Endometrial microvascular endothelial cells (primary cell): ENCODE measurements at regions not wholly inside any gene's neighbourhood (a gene's known extent, or its start where the extent isn't known, plus 50 kb on each side); places are given as distances from the start of the nearest gene placed in this dataset.
"Not testable (repeated sequence)": the region's sequence is repeated elsewhere in the genome, so short reads cannot be mapped to it uniquely, and the experiment has no call there.

Experiments
- in situ Hi-C: cut with HindIII; loops from 2 replicates; pipeline ENCODE4 v1.10.0; 2017; ENCODE audit warnings: low sequenced_read_pairs, low pct_unique_long_range_greater_than_20kb; ENCODE audit errors: inconsistent ontology term

DNA sequence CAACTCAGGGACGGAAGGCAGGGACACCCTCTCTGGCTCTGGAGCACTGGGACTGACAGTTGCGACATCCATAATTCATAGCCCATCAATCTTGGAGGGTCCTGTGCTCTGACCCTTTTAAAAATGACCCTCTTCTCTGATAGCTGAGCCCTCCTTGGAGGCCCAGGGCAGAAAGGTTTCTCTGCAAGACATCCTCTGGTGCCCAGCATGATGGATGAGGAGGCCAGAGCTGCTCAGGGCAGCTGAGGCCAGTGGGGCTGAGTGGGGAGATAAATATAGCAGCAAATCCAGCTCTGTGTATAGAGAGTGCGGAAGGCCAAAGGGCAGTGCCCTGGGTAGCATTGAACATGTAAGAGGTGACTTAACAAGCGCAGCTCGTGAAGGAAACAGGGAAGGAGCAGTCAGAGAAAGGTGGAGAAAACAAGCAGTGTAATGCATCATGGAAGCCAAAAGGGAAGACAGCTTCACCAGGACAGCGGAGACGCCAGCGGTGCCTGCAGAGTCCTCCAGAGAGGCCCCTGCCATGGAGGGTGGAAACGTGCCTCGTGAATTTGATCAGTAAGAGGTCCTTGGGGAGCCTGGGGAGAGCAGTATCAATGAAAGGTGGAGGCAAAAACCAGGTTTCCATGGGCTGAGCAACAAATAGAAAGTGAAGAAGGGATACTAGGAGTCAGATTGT, 50.4 kb upstream of the FMOD start:
- in situ Hi-C loops = no loop called here

DNA sequence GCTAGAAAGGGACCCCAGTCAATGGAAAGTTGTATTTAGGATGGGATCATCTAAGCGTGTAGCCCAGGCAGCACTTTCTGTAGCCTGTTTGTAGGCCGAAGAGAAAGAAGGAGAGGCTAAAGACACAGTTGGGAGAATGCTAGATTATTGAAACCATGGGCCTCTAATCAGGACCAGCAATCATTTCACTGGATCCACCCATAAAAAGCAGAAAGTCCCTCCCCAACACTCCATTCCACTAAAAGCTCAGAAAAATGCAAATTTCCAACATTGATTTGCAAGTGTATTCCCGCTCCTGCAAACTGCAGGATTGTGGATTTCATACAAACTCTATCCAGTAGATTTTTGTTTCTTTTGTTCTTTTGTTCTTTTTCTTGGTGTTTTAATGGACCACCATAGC, 51.2 kb upstream of the FMOD start:
- in situ Hi-C loops = no loop called here

DNA sequence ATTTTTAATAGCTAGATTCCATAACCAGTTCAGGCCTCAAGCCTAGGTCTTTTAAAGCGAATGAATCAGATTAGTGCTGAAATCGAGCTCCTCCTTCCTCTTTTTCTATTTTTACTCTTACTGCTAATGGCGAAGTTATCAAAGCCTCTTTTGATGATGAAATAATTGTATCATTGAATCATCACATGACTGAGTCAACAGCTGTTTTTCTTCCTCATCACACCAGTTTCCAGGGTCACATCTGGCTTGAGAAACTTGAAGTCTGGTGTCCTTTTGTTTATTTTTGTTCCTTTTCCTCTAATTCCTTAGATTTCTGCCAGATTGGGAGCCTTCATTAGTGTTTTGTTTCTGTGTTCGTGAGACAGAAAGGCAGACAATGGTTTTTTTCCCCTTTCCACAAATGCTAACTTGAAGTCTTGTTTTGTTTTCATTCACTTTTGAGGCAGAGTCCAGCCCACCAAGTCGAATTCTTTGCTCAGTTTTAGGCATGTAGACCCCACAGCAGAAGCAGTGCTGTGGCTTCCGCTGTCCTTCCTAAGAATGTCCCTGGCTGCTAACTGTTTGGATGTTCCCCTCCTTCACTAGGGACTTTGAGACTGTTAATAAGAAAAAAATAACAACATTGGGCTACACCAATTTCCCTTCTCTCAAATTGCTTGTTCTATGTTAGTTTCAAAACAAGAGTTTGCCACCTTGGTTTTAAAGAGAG, 51.9 kb upstream of the FMOD start:
- in situ Hi-C loops = no loop called here

DNA sequence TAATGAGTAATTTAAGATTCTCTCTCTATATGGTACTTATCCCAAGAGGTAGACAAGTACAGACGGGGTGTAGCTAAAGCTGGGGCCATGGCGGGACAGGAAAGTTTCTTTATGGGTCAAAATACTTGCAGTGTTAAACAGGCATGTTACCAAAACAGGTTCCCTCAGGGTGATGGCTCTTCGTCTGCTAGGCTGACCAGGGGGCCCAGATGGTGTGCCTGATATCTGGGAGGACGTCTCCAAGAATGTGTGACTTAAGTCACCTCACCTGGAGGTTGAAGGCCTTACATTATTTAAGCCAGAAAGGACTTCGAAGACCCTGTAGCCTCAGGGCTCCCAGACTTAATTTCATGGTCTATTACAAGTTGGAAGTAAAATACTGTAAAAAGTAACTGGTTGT, 52.7 kb upstream of the FMOD start:
- in situ Hi-C loops = no loop called here

DNA sequence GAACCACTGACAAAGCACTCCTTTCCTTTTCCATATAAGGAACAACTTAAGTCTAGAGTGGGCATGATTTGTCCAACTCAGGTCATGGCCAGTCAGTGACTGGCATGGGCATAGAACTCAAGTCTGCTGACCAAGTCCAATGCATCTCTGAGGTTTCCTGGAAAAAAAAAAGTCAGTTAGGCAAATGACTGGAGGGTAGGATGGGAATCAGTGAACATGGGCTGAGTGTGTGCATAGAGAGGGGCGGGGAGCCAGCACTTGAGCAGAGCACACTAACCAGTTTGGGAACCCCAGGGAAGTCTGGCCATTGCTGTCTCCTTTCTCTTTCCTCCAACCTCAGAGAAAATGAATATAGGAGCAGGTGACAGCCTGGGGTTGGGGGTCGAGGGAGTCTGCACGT, 53.6 kb upstream of the FMOD start:
- in situ Hi-C loops = no loop called here

DNA sequence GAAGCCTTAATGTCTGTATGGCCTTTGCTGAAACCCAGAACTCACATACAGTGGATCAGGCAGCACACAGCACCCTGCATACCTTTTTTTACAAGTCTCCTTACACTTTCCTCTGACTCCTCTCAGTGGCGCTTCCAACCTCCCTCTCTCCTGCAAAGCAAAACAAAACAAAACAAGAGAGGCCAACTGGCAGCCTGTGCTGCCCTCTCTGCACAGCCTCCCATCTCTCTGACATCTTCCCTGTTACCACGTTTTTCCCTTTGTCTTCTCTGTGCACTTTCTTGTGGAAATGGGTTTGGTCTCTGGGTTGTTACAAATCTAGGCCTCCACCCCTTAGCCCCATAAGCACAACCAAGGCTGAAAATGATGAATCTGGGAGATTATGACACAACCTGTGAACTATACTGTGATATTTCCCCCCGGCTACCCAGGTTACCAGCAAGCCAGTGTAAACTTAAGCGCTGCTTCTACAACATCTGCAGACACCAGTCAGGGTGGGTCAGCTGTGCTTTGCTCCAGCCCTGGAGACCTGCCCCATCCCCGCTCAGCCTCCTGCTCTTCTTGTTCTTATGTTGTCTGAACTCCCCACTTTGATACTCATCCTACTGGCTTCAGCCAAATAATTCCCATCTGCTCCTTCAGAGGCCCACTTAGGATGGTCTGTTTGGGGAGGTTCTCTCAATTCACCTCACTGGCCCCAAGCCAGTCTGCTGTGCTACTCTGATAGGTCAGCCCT, 54.9 kb upstream of the FMOD start:
- in situ Hi-C loops = no loop called here

DNA sequence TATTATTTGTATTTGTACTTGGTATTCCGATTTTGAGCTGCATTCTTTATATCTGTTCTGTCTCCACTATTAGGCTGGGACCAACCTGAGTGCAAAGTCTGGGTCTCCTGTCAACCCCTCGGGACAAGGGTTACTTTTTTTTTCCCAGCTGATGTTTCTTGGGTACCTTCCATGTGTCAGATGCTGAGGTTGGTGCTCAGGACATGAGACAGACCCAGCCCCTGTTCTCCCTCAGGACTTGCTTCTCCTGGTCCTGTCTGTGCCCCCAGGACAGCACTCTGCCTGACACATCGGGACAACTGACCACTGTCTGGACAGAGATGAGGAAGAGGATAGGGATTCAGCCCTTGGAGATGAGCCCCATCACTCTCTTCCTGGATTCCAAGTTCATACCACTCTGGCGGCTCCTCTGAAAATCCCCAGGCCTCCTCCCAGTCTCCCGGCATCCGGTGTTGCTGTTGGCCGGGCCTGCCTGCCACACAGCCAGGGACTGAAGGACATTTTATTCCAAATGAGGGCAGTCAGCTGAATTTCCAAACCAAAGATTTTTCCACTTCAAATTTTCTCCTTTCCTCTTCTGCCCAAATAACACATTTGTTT, 55.6 kb upstream of the FMOD start:
- in situ Hi-C loops = no loop called here

DNA sequence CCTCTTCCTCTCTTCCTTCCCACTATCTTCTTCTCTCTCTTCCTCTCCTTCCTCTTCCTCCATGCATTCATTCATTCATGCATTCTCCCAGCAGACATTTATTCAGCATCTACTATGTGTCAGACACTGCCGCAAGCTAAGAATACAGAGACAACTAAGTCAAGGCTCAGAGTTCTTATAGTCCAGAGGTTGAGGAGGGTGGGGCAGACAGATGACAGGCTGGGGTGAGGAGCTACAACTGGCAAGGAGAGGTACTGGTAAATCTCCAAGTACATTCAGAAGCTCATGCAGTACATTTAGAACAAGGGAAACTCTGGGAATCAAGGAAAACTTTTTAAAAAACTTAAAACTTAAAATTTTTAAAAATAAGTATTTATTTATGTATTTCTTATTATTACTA, 56.4 kb upstream of the FMOD start:
- in situ Hi-C loops = no loop called here

DNA sequence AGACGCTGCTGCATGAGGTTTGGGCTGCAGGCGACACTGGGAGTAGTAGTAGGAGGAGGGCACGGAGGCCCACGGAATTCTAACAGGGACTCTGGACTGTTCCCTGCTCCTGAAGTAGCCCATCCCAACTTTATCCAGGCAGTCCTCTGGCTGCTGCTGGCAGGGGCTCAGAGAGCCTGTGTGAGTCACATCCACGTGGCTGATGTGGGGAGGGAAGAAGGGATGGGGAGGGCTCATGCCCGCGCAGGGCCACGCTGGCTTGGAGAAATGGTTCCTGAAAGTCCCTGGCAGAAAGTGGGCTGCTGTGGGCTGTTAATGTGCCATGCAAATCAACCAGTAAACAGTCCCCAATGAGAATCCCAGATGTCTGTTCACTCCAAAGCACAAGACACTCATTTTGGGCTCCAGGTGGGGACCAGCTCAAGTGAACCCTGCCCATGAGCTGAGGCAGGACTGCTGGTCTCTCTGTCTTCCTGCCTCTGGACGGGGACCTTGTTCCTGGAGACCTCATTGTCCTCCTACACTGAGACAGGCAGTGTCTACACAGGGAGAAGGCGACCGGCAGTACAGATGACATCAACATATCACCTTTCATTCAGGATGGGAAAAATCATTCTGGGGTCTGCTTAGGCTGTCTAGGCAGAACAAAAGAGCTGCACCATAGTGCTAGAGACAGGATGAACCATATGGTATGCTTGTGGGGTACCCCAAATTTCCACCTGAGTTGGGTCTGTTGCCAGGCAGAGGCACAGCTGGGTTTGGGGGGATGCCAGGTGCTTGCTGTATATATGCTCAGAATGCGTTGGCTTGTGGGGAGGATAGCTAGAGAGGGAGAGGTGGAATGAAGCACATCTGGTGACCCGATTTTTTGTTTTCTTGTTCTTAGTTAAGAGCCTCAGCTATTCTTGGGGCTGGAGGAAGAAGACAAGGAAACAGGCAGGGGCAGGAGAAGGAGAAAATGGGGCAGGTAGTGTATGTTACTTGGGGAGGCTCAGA, 57.9 kb upstream of the FMOD start:
- in situ Hi-C loops = no loop called here

DNA sequence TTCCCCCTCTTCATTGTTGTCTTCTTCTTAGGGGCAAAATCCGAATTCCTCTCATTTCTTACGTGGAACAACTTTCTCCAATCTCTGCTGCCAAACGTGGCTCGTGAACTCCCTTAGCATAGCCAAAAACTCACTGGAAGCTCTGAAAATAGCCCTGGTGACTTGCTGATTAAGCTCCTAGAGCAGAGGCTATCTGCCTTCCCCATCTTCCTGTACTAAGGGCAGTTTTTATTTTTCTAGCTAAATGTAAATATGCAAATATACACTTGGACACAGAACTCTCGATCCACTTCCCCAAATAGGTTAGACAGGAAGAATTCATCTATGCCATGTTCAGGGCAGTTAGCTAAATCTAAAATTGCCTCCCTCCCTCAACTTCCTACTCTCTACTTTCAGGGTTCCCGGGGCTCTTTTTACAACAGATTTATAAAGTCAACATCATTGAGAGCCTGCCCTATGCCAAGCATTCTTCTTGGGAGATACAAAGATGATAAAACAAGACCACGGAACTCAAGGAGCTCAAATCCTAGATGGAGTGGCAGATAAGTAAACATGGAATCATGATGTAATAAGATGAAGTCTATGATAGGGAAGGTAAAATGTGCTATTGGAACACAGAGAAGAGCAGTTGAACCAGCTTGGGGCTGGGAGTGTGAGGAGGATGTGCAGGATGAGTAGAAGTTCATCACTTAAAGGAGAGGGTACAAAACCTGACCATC, 59.4 kb upstream of the FMOD start:
- in situ Hi-C loops = no loop called here

DNA sequence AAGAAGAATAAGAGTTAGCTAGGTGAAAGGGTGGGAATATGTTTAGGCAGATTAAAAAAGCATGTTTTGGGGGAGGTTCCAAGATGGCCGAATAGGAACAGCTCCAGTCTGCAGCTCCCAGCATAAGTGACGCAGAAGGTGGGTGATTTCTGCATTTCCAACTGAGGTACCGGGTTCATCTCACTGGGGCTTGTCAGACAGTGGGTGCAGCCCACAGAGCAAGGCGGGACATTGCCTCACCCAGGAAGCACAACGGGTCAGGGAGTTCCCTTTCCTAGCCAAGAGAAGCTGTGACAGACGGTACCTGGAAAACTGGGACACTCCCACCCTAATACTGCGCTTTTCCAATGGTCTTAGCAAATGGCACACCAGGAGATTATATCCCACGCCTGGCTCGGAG, 60.5 kb upstream of the FMOD start:
- in situ Hi-C loops = not testable (repeated sequence)

DNA sequence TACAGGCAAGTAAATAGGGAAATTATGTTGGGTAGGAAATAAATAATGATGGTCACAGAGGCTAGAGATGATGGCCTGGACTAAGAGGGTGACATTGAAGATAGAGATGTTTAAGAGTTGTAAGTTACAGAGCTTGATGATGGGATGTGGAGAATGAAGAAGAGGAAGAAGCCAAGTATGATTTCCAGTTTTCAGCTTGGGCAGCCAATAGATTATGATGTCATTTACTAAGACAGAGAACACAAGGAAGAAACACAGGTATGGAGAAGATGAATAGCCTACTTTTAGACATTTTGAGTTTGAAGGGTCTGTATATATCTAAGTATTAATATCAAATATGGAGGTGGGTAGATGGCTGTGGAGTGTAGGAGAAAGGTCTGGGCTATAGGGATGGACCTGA, 56.0 kb upstream of the PRELP start:
- in situ Hi-C loops = no loop called here

DNA sequence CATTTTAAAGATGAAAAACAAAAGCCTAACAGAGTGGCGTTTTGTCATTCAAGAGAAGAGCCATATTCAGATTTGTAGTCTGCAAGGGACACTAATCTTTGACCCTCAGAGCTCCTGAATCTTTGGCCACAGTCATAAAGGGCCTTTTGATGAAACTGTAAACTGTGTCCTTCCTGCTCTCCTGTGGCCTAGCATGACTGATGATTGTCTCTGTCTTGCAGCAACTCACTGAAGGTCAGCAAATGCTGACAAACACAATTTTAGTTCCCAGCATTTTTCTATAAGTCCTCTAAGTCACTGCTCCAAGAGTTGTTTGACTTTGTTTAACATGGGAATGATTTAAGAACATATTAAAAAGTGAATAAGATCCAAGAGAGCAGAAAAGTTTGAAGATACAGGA, 55.3 kb upstream of the PRELP start:
- in situ Hi-C loops = no loop called here

DNA sequence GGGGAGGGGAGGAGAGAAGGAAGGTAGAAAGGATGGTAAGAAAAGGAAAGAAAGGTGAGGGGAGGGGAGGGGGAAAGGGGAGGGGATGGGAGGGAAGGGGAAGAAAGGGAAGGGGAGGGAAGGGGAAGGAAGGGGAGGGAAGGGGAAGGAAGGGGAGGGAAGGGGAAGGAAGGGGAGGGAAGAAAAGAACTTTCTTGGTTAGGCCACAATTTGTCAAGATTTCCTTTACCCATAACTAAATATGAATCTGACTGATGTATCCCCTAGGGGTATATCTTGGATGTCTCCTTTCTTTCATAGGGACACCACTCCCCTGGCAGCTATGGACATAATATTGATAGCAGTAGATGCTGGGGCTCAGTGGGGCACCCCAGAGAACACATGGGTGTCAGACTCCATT, 54.4 kb upstream of the PRELP start:
- in situ Hi-C loops = no loop called here

DNA sequence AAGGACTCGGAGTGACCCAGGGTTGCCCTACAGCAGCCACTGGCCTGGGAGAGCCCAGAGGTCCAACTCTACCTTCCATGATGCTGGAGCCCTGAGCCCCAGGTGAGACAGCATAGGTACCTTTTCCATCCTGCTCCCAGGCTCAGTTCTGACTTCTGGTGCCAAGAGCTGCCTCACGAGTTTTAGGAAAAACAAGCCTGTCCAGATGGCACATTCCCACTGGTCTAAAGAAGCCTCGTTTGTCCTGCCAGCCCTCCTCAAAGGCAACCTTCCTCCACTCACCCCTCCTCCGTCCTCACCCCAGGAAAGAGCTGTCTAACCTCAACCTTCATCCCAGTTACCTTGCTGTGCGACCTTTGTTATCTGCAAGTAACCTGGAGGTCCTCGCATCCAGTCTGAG, 53.5 kb upstream of the PRELP start:
- in situ Hi-C loops = no loop called here

DNA sequence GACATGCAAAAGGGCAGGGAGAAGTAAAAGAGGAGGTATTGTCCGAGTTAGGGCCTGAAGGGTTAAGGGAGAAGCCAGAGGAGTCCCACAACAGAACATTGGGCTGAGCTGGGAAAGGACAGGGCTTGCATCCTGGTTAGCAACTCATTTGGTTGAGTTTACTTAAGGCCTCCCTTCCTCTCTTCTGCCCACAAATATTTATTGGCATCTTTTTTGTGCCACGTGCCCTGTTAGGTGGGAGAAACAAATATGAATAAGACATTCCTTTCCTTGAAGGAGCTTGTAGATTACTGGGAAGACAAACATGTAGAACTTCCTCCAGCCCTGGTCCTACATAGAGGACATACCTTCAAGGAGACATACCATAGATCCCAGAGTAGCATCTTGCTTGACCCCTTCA, 53.0 kb upstream of the PRELP start:
- in situ Hi-C loops = no loop called here

DNA sequence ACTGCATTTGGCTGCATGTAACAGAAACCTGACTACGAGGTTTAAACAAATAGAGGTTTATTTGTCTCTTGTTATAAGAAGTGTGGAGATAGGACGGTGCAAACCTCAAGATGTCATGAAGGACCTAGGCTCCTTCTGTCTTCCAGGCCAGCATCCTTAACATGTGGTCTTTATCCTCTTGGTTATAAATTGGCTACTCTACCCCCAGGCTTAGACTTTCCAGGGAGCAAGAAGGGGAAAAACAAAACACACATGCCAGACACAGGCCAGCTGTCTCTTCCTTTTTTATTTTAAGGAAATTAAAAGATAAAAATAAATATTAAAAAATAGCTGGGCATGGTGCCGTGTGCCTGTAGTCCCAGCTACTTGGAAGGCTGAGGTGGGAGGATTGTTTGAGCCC, 51.3 kb upstream of the PRELP start:
- in situ Hi-C loops = no loop called here
